Vagina (tissue), 2 donors: ENCODE measurements at regions not wholly inside any gene's neighbourhood (a gene's known extent, or its start where the extent isn't known, plus 50 kb on each side); places are given as distances from the start of the nearest gene placed in this dataset.
A peak's percentile ranks its signal among the peaks of the same experiment; 100 is the strongest.

ENCODE experiments used
- DNase-seq, 2 donors: peaks; one replicate each; pipeline ENCODE4 v3.0.0-alpha.2; 2017; ENCODE audit errors: extremely low spot score in 2 of 2
- H3K27ac ChIP-seq: fragments of 200-600 bp; sonication (generic); one replicate; pipeline ENCODE4 v1.5.1; 2019
- H3K27me3 ChIP-seq: fragments of 200-600 bp; sonication (generic); one replicate; pipeline ENCODE4 v1.5.1; 2019
- H3K36me3 ChIP-seq, 2 donors: fragments of 200-600 bp; sonication (generic); one replicate each; pipeline ENCODE4 v1.5.1; 2017 to 2019
- H3K4me1 ChIP-seq: fragments of 200-600 bp; sonication (generic); one replicate; pipeline ENCODE4 v1.5.1; 2019
- H3K4me3 ChIP-seq, 2 donors: fragments of 200-600 bp; sonication (generic); 1 replicate in 1 of 2; 2 replicates in 1 of 2; pipeline ENCODE4 v1.5.1; 2016 to 2019
- H3K9me3 ChIP-seq: fragments of 200-600 bp; sonication (generic); one replicate; pipeline ENCODE4 v1.5.1; 2019
- POLR2A ChIP-seq, 2 donors: fragments of 450-650 bp; IDR thresholded peaks; one replicate each; pipeline ENCODE4 v1.6.1; 2017; ENCODE audit warnings: antibody characterized with exemption in 2 of 2, mild to moderate bottlenecking in 2 of 2, moderate library complexity in 2 of 2
- POLR2AphosphoS5 ChIP-seq, 2 donors: sonication (generic); formaldehyde crosslinking; IDR thresholded peaks; one replicate each; pipeline ENCODE4 v1.9.0; 2017; ENCODE audit warnings: antibody characterized with exemption in 2 of 2, mild to moderate bottlenecking in 2 of 2, low read depth in 1 of 2; ENCODE audit not compliant: insufficient read depth in 1 of 2
- intact Hi-C: fragments of 100-400 bp; cut with DNase I; formaldehyde crosslinking; loops from one replicate; pipeline ENCODE4 v1.15.1; 2023
- TF ChIP-seq, protein P1 (sequence below), 3 experiments: fragments of 450-650 bp in 2 of 3; fragments of 200-600 bp in 1 of 3; sonication (generic) in 1 of 3; IDR thresholded peaks; one replicate each; pipeline ENCODE4 v1.5.1; 2017 to 2019; ENCODE audit warnings: antibody characterized with exemption in 3 of 3, mild to moderate bottlenecking in 2 of 3, moderate library complexity in 2 of 3

DNA sequence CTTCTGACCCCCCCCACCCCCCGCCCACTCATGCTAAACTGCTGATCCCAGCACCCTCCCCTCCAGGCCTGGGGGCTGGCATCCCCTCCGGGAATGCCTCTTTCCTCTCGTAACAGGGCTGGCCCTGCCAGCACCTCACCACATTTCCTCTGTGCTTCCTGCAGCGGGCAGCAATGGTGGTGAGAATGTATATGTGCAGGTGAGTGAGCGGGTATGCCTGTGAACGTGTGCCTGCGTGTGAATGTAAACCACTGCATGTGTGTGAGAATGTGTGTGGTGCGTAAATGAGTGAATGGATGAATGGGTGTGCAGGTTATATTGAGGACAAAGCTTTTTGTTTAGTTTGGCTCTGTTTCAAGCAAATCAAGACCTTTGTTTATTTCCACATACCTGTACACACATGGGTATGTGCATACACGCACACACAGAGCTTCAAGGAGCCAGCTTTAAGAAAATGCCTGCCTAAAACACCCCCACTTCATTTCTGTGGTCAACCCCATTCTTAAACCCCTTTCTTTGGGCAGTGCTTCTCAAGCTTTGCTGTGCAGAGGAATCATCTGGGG is 95.7 kb upstream of the SHB start:
- no peak overlapping the region for H3K4me3 ChIP-seq
- DNase-seq = no peak
- H3K9me3 ChIP-seq = no peaks in the 10 kb centered on the region
- no peaks in the 10 kb centered on the region for H3K36me3 ChIP-seq
- no peak overlapping the region for H3K27ac ChIP-seq
- H3K27me3 ChIP-seq = no peaks in the 10 kb centered on the region
- peaks cover 7% of the 10 kb centered on the region for H3K4me1 ChIP-seq
- TF ChIP-seq POLR2A (IDR thresholded peaks at IDR 0.05) (no peak), POLR2AphosphoS5 (IDR thresholded peaks at IDR 0.05; ENCODE audit: insufficient read depth in 1 of 2, low read depth in 1 of 2) (no peak)
- TF ChIP-seq, protein P1, sequence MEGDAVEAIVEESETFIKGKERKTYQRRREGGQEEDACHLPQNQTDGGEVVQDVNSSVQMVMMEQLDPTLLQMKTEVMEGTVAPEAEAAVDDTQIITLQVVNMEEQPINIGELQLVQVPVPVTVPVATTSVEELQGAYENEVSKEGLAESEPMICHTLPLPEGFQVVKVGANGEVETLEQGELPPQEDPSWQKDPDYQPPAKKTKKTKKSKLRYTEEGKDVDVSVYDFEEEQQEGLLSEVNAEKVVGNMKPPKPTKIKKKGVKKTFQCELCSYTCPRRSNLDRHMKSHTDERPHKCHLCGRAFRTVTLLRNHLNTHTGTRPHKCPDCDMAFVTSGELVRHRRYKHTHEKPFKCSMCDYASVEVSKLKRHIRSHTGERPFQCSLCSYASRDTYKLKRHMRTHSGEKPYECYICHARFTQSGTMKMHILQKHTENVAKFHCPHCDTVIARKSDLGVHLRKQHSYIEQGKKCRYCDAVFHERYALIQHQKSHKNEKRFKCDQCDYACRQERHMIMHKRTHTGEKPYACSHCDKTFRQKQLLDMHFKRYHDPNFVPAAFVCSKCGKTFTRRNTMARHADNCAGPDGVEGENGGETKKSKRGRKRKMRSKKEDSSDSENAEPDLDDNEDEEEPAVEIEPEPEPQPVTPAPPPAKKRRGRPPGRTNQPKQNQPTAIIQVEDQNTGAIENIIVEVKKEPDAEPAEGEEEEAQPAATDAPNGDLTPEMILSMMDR (IDR thresholded peaks at IDR 0.05) = no peak
- intact Hi-C loops = no loop called here

- H3K27ac ChIP-seq = no peak overlapping the region
- peaks cover 7% of the 10 kb centered on the region for H3K4me1 ChIP-seq
- no peaks in the 10 kb centered on the region for H3K27me3 ChIP-seq
- no peaks in the 10 kb centered on the region for H3K9me3 ChIP-seq
- peak in 1 of 2 donors; percentile 78 for DNase-seq
- H3K36me3 ChIP-seq = no peaks in the 10 kb centered on the region
- intact Hi-C loops = no loop called here
- TF ChIP-seq, protein P1 (IDR thresholded peaks at IDR 0.05) = no peak
- TF ChIP-seq POLR2A (IDR thresholded peaks at IDR 0.05) = no peak
- TF ChIP-seq POLR2AphosphoS5 (IDR thresholded peaks at IDR 0.05; ENCODE audit: insufficient read depth in 1 of 2, low read depth in 1 of 2) = no peak
- H3K4me3 ChIP-seq = no peak overlapping the region
These were observed 94.5 kb upstream of the SHB start for GRCh38 chr9:38163518-38163917.

- H3K36me3 ChIP-seq = no peaks in the 10 kb centered on the region
- H3K4me1 ChIP-seq = peaks cover 7% of the 10 kb centered on the region
- TF ChIP-seq, protein P1 (IDR thresholded peaks at IDR 0.05) = no peak
- peak in 1 of 2 donors; percentile 60 for TF ChIP-seq POLR2AphosphoS5 (IDR thresholded peaks at IDR 0.05; ENCODE audit: insufficient read depth in 1 of 2, low read depth in 1 of 2)
- H3K9me3 ChIP-seq = no peaks in the 10 kb centered on the region
- H3K27ac ChIP-seq = no peak overlapping the region
- H3K4me3 ChIP-seq = no peak overlapping the region
- DNase-seq = peak in 1 of 2 donors; percentile 80
- no peaks in the 10 kb centered on the region for H3K27me3 ChIP-seq
- intact Hi-C loops = no loop called here
These were observed 93.5 kb upstream of the SHB start for GRCh38 chr9:38162332-38163211.

- intact Hi-C loops = no loop called here
- H3K27ac ChIP-seq = no peak overlapping the region
- H3K27me3 ChIP-seq = no peaks in the 10 kb centered on the region
- peaks cover 7% of the 10 kb centered on the region for H3K4me1 ChIP-seq
- no peak overlapping the region for H3K4me3 ChIP-seq
- H3K36me3 ChIP-seq = no peaks in the 10 kb centered on the region
- TF ChIP-seq, protein P1 (IDR thresholded peaks at IDR 0.05) = peak; percentile 31 to 53 (median 49)
- TF ChIP-seq POLR2AphosphoS5 (IDR thresholded peaks at IDR 0.05; ENCODE audit: insufficient read depth in 1 of 2, low read depth in 1 of 2) = no peak
- no peaks in the 10 kb centered on the region for H3K9me3 ChIP-seq
- DNase-seq = peak in 1 of 2 donors; percentile 47
These were observed 91.7 kb upstream of the SHB start for GRCh38 chr9:38160613-38161215.
